ENCODE measurements at regions not wholly inside any gene's neighbourhood (a gene's known extent, or its start where the extent isn't known, plus 50 kb on each side); places are given as distances from the start of the nearest gene placed in this dataset.

DNA sequence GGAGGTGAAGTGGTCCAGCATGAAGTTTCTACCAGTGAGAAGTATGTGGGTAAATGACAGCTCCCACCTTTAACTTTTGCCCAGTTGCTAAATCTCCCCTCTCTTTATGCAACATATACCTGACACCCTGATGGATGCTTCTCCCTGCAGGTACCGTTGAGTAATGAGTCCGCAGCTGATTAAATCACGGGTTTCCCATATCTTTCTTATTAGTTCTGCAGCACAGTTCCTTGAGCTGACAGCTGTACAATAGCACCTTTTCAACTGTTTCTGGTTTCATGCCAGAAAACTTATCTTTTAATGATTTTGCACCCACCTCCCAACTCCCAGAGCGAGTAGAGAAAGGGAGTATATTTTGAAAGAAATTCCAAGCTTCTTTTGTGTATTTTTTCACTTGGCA, 161.0 kb upstream of the TUT7 start:
- Histone ChIP-seq H2AFZ (ENCODE audit: low read depth, low read length) (no peak overlapping the region), H3K79me2 (ENCODE audit: low read length) (no peaks in the 10 kb centered on the region), H3K9ac (ENCODE audit: low read length) (no peak overlapping the region), H3K4me1 (ENCODE audit: low read length) (no peaks in the 10 kb centered on the region), H3K9me3 (ENCODE audit: insufficient read depth, low read length) (no peaks in the 10 kb centered on the region), H4K20me1 (ENCODE audit: insufficient read depth, low read length) (no peaks in the 10 kb centered on the region), H3K27me3 (ENCODE audit: low read depth, low read length) (peaks cover 16% of the 10 kb centered on the region), H3K4me3 (ENCODE audit: low read length) (no peak overlapping the region), H3K27ac (ENCODE audit: low read length) (no peak overlapping the region), H3K36me3 (replicated peaks; ENCODE audit: low read depth, low read length) (no peaks in the 10 kb centered on the region), H3K4me2 (ENCODE audit: low read length) (no peak overlapping the region)
- TF ChIP-seq EZH2phosphoT487 (IDR thresholded peaks at IDR 0.05; ENCODE audit: low read depth), result no peak
- TF ChIP-seq, protein P1, sequence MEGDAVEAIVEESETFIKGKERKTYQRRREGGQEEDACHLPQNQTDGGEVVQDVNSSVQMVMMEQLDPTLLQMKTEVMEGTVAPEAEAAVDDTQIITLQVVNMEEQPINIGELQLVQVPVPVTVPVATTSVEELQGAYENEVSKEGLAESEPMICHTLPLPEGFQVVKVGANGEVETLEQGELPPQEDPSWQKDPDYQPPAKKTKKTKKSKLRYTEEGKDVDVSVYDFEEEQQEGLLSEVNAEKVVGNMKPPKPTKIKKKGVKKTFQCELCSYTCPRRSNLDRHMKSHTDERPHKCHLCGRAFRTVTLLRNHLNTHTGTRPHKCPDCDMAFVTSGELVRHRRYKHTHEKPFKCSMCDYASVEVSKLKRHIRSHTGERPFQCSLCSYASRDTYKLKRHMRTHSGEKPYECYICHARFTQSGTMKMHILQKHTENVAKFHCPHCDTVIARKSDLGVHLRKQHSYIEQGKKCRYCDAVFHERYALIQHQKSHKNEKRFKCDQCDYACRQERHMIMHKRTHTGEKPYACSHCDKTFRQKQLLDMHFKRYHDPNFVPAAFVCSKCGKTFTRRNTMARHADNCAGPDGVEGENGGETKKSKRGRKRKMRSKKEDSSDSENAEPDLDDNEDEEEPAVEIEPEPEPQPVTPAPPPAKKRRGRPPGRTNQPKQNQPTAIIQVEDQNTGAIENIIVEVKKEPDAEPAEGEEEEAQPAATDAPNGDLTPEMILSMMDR (IDR thresholded peaks at IDR 0.05; ENCODE audit: low read depth, low read length), result no peak

GRCh38 chr9:86513429-86513828, 159.2 kb upstream of the TUT7 start:
- no peaks in the 10 kb centered on the region for H4K20me1 ChIP-seq (ENCODE audit: insufficient read depth, low read length)
- no peak overlapping the region for H3K4me2 ChIP-seq (ENCODE audit: low read length)
- no peak overlapping the region for H2AFZ ChIP-seq (ENCODE audit: low read depth, low read length)
- H3K9me3 ChIP-seq (ENCODE audit: insufficient read depth, low read length), result no peaks in the 10 kb centered on the region
- H3K4me3 ChIP-seq (ENCODE audit: low read length), result no peak overlapping the region
- H3K27ac ChIP-seq (ENCODE audit: low read length), result no peak overlapping the region
- H3K9ac ChIP-seq (ENCODE audit: low read length), result no peak overlapping the region
- peaks cover 4% of the 10 kb centered on the region for H3K4me1 ChIP-seq (ENCODE audit: low read length)
- peaks cover 16% of the 10 kb centered on the region for H3K27me3 ChIP-seq (ENCODE audit: low read depth, low read length)
- H3K79me2 ChIP-seq (ENCODE audit: low read length), result no peaks in the 10 kb centered on the region
- TF ChIP-seq, protein P1 (IDR thresholded peaks at IDR 0.05; ENCODE audit: low read depth, low read length), result no peak
- no peak for TF ChIP-seq EZH2phosphoT487 (IDR thresholded peaks at IDR 0.05; ENCODE audit: low read depth)
- no peaks in the 10 kb centered on the region for H3K36me3 ChIP-seq (replicated peaks; ENCODE audit: low read depth, low read length)

- H3K36me3 ChIP-seq (replicated peaks; ENCODE audit: low read depth, low read length), result no peaks in the 10 kb centered on the region
- no peak overlapping the region for H3K4me3 ChIP-seq (ENCODE audit: low read length)
- peaks cover 8% of the 10 kb centered on the region for H3K4me1 ChIP-seq (ENCODE audit: low read length)
- no peak for TF ChIP-seq EZH2phosphoT487 (IDR thresholded peaks at IDR 0.05; ENCODE audit: low read depth)
- TF ChIP-seq, protein P1 (IDR thresholded peaks at IDR 0.05; ENCODE audit: low read depth, low read length), result no peak
- no peaks in the 10 kb centered on the region for H3K79me2 ChIP-seq (ENCODE audit: low read length)
- H4K20me1 ChIP-seq (ENCODE audit: insufficient read depth, low read length), result no peaks in the 10 kb centered on the region
- no peak overlapping the region for H3K27ac ChIP-seq (ENCODE audit: low read length)
- H3K4me2 ChIP-seq (ENCODE audit: low read length), result no peak overlapping the region
- no peak overlapping the region for H2AFZ ChIP-seq (ENCODE audit: low read depth, low read length)
- H3K27me3 ChIP-seq (ENCODE audit: low read depth, low read length), result peaks cover 16% of the 10 kb centered on the region
- H3K9ac ChIP-seq (ENCODE audit: low read length), result no peak overlapping the region
- H3K9me3 ChIP-seq (ENCODE audit: insufficient read depth, low read length), result no peaks in the 10 kb centered on the region
Measured at GRCh38 chr9:86512929-86513328, 158.7 kb upstream of the TUT7 start.

DNA sequence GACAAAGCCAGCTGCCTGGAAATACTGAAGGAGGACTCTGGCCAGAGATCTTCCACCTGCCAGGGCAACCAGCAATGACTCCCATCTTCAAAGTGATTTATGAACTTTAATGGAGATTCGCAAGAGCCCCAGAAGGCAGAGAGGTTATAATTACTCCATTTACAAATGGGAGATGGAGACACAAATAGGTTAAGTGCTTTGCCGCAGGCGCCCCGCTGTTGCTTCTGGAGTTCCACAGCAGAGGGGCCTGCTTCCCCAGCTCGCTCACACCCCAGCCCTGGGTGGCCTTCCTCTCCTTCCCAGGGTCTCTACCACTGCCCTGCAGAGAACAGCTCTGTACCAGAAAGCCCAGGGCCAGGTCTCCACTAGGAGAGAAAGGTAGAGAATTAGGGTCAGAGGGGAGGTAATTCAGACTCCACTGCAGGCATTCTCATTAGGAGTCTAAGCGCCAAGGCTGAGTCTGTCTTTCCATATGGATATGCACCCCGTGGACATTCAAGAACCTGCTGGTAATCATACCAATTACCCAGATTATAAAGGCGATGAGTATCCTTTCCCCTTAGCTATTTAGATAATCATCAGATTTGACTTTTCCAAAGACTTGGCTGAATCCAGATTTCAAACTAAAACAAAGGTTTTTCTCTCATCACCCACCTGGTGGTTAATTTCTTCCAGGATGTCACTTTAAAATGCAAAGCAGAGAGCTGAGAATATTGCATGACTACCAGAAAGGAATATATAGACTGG, 157.6 kb upstream of the TUT7 start:
- H3K4me1 ChIP-seq (ENCODE audit: low read length), result peaks cover 8% of the 10 kb centered on the region
- no peak overlapping the region for H3K4me2 ChIP-seq (ENCODE audit: low read length)
- no peak overlapping the region for H3K27ac ChIP-seq (ENCODE audit: low read length)
- no peak overlapping the region for H3K9ac ChIP-seq (ENCODE audit: low read length)
- TF ChIP-seq EZH2phosphoT487 (IDR thresholded peaks at IDR 0.05; ENCODE audit: low read depth), result no peak
- TF ChIP-seq, protein P1 (IDR thresholded peaks at IDR 0.05; ENCODE audit: low read depth, low read length), result no peak
- peaks cover 16% of the 10 kb centered on the region for H3K27me3 ChIP-seq (ENCODE audit: low read depth, low read length)
- no peaks in the 10 kb centered on the region for H3K79me2 ChIP-seq (ENCODE audit: low read length)
- H2AFZ ChIP-seq (ENCODE audit: low read depth, low read length), result no peak overlapping the region
- no peak overlapping the region for H3K4me3 ChIP-seq (ENCODE audit: low read length)
- H3K36me3 ChIP-seq (replicated peaks; ENCODE audit: low read depth, low read length), result no peaks in the 10 kb centered on the region
- no peaks in the 10 kb centered on the region for H4K20me1 ChIP-seq (ENCODE audit: insufficient read depth, low read length)
- H3K9me3 ChIP-seq (ENCODE audit: insufficient read depth, low read length), result no peaks in the 10 kb centered on the region
